ENCODE measurements at regions not wholly inside any gene's neighbourhood (a gene's known extent, or its start where the extent isn't known, plus 50 kb on each side); places are given as distances from the start of the nearest gene placed in this dataset.
"Not testable (repeated sequence)": the region's sequence is repeated elsewhere in the genome, so short reads cannot be mapped to it uniquely, and the experiment has no call there.

DNA sequence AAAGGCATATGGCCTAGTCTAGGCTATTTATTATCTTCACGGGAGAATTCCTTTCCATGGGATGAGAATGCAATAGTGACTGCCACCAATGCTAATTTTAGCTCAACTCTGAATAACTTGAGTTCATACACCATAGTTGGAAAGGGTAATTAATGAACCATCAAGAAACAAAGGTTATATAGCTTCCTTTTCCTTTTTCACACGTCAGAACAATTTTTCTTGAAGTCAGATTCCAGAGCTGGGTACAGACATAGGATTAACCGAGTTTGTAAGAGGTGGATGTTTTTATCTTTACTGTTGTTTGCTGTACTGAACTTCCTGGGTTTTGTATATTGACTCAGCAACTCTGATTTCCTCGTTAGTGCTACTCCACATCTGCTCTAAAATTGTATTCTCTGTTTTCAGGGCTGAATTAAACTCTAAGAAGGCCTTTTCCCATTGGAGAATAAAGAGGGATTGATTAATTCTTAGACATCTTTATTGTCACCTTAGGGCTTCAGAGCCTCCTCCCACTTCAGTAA, 262.0 kb downstream of the NUF2 start:
- DNase-seq, result no peak

DNA sequence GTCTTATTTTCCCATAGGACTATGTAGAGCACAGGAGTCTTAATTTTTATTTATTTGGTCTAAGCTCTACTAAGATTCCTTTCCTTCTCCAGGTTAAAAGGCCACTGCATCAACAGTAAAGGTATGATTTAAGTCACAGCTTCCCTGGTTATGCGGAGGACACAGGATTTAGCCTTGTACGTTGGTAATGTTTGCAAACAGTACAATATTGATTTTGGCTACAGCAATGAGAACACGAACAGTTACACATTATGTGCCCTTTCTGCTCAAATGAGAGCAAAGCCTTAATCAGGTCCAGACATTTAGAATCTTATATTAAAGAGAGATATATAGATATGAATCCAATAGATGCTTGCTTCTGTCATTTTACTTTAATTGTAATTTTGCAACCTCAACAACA, 264.0 kb downstream of the NUF2 start:
- no peak for DNase-seq

DNA sequence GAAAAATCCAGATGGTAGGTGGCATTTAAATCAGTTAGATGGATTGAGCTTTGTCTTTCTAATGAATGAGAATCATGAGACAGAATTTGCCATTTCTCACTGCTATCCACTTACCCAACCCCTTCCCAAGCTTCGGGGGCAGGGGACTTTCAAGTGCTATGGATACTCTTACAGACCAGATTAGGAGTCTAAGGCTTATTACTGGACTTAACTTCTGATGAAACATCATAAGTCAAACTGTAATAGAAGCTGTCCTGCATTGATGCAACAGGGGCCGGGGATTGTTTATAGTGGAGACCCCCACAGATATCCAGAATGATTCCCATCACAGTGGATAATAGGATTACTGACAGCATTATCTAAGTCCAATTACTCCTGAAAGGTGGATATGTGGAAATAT, 267.0 kb downstream of the NUF2 start:
- DNase-seq, result no peak

DNA sequence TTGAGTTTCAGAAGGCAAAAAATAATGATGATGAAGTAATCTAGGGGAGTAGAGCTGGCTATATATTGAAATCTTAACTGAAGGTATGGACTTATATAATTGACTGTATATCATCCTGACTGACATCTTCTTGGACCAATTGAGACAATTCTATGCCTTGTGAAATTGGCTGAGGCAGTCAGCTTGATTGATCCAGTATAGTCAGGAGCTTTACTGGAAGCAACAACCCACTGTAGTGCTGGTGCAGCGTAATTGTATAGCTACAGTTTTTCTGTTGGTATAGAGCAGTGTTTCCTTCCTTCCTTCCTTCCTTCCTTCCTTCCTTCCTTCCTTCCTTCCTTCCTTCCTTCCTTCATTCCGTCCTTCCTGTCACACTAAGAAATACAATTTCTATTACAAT, 268.0 kb downstream of the NUF2 start:
- DNase-seq, result no peak

- DNase-seq, result not testable (repeated sequence)
Measured at GRCh38 chr1:163591131-163591530, 269.4 kb downstream of the NUF2 start.

- DNase-seq, result not testable (repeated sequence)
Measured at GRCh38 chr1:163592623-163593022, 270.9 kb downstream of the NUF2 start.

GRCh38 chr1:163596106-163596505, 274.4 kb downstream of the NUF2 start:
- not testable (repeated sequence) for DNase-seq

DNA sequence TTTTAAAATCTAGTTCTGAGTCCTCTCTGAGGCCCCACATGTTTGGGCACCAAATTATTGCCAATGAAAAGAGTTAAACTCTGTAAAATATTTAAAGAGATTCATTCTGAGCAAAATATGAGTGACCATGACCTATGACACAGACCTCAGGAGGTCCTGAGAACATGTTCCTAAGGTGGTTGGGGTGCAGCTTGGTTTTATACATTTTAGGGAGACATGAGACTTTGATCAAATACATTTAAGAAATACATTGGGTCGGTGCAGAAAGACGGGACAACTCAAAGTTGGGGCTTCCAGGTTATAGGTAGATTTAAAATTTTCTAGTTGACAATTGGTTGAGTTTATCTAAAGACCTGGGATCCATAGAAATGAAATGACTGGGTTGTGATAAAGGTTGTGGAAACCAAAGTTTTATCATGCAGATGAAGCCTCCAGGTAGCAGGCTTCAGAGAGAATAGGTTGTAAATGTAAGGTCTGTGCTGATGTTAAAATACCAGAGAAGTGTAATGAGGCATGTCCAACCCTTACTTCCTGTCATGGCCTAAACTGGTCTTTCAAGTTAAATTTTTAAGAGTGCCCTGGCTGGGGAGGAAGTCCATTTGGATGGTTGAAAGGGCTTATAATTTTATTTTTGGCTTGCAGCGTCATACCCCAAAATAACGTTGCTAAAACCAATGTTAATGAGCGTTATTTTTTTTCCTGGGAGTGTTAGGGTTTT, 274.9 kb downstream of the NUF2 start:
- no peak for DNase-seq

DNA sequence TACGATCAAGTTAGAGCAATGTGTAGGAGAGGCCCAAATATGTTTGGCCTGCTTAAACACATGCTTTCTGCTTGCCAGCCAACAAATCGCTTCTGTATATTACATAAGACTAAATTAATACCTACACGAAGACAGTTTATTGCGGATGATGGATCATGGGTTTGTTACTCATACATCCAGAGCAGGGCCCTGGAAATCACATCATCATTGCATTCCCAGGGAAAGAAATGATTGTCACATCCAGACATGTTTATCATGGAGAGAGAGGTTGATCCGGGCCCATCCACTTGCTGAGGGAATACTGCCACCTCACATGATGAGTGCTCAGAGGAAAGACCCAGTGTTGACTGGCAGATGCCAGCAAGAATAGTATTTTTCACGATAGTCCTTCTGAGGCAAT, 282.6 kb downstream of the NUF2 start:
- DNase-seq, result no peak

- no peak for DNase-seq
Measured at GRCh38 chr1:163604896-163605295, 283.1 kb downstream of the NUF2 start.

GRCh38 chr1:163608979-163609378, 287.2 kb downstream of the NUF2 start:
- DNase-seq, result no peak

DNA sequence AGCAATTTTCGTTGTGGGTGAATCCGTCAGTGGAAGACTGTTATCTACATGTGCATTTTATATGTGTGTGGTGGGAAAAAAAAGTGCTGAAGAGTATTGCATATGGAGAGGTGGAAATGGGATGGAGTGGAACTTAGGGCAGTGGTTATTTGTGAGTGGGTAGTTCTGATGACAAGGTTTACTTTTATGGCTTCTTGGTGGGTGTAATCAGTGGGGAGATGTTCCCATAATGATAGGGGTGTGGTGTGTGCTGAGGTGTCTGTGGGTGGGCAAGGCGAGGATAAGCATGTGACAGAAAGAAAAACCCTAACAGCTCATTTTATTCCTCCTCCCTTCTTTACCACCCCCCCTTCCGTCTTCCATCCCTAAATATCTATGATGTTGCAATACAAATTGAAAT, 288.1 kb downstream of the NUF2 start:
- no peak for DNase-seq

GRCh38 chr1:163610486-163610885, 288.7 kb downstream of the NUF2 start:
- no peak for DNase-seq

DNA sequence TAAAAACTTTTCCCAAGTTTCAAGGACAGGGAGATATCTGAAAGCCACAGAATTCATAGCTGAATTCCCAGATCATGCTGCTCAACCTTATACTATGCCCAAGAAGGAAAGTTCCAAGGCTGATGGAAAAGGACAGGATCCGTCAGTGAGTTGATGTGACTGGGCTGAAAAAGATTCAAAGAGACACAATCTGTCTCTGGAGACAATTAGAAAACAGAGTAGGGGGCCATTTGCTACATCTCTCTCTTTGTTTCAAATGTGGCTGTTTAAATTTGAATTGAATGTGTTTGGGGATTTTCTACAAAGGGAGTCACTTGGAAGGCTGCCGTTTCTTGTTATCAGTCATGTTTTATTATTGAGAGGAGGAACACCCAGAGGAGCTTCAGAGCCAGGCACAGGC, 292.6 kb downstream of the NUF2 start:
- DNase-seq, result no peak

DNA sequence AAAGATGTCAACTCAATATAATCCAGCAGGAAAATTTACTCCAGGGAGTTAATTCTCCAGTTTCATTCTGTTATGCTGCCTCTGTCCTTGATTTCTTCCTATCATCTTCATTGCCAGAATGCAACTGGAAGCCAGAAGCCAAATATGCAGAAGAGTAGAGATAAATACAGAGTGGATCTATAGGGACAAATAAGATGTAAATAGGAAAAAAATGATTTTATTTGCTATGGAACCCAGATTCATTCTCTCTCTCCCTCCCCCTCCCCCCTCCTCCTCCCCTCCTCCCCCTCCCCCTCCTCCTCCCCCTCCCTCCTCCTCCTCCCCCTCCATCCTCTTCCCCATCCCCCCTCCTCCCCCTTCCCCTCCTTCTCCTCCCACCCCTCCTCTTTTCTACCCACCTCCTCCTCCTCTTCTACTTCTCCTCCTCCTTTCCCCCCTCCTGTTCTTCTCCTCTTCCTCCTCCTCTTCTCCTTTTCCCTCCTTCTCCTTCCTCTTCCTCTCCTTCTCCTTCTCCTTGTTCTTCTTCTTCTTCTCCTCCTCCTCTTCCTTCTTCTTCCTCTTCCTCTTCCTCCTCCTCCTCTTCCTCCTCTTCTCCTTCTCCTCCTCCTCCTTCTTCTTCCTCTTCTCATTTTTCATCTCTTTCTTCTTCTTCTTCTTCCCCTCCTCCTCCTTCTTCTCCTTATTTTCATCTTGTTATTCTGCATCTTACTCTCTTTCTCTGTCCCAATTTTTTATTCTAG, 306.4 kb downstream of the NUF2 start:
- no peak for DNase-seq

DNA sequence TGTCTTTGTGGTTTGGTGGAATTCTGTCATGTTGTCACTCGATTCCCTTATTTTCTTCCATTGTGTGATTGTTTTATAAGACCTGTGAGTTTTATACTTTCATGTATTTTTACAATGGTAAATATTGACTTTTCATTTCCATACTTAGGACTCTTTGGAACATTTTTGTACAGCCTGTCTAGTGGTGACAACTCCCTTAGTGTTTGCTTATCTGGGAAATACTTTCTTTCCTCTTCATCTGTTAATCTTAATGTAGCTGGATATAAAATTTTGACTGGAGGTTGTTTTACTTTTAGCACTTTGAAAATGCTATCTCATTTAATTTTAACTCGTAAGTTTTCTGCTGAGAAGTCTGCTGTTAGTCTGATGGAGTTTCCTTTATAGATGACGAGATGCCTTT, 310.5 kb downstream of the NUF2 start:
- DNase-seq, result no peak

- DNase-seq, result no peak
Measured at GRCh38 chr1:163633366-163633765, 311.6 kb downstream of the NUF2 start.

GRCh38 chr1:163645676-163646075, 323.9 kb downstream of the NUF2 start:
- not testable (repeated sequence) for DNase-seq

GRCh38 chr1:163650624-163651023, 328.9 kb downstream of the NUF2 start:
- no peak for DNase-seq

DNA sequence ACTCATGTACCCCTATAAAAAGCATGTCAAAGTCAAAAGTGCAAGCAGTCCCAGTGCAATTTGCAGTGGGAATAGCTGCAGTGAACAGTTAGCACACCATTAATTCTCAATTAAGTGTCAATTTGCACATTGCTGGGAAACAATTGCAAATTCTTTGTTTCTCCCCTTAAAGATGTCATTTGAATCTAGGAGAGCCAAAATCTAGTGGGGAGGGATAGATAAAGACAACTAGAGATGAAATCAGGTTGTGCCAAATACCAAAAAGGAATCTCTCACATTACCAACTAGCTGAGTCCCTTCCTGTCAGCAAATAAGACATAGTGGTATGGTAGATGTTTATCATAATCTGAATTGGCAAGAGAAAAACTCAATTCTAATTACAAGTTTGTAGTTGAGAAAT, 330.7 kb downstream of the NUF2 start:
- DNase-seq, result no peak

DNA sequence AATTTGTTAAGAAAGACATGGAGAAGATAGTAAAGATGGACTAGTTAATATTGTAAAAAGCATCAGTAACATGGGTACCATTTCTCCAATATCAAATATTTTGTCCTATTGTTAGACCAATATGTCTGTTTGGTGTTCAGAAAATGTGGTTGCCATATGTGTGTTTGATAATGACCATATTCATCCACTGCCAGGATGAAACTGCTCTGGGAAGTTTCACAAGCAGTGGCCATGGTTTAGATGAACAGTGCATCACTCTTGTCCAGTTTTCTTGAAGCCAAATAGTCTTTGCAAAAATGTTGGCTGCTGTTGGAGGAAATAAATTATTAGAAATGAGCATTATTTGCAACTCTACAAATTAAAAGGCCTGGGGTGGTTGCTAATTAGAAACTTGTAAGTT, 333.8 kb downstream of the NUF2 start:
- DNase-seq, result no peak

- DNase-seq, result no peak
Measured at GRCh38 chr1:163656095-163656759, 334.5 kb downstream of the NUF2 start.

DNA sequence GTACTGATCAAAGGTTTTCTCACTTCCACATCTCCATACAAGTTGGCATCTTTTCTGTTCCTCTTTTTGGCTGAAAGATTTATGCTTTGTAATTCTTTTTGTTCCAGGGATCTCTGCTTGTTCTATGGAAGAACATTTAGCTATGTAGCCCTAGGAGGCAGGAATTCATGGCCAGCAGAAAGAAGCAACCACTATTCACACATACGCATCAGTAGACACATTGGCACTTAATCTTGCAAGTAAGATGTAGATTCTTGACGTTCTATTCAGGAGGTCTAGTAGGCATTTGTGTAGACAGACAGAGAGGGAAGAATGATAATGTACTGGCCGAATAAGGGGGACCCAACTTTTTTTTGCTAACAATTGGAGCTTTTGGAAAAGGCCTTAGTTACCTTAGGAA, 336.0 kb downstream of the NUF2 start:
- no peak for DNase-seq

- DNase-seq, result no peak
Measured at GRCh38 chr1:163661391-163661790, 339.6 kb downstream of the NUF2 start.

All from hematopoietic multipotent progenitor cell treated with erythropoietin and hydrocortisone succinate and interleukin-3 and kit ligand, for 8 days (in vitro differentiated cells).